ENCODE measurements at regions not wholly inside any gene's neighbourhood (a gene's known extent, or its start where the extent isn't known, plus 50 kb on each side); places are given as distances from the start of the nearest gene placed in this dataset.

GRCh38 chr3:72698154-72698917 lies 149.9 kb downstream of the SHQ1 start:
- no peak overlapping the region for H3K4me3 ChIP-seq (ENCODE audit: low read length)

GRCh38 chr3:72697717-72698116 lies 150.5 kb downstream of the SHQ1 start:
- H3K4me1 ChIP-seq (ENCODE audit: low read length): no peaks in the 10 kb centered on the region
- no peak overlapping the region for H3K4me2 ChIP-seq (ENCODE audit: low read depth, low read length, poor library complexity, severe bottlenecking)
- H3K9ac ChIP-seq (ENCODE audit: low read length): no peak overlapping the region
- H3K4me3 ChIP-seq (ENCODE audit: low read length): no peak overlapping the region
- no peaks in the 10 kb centered on the region for H4K20me1 ChIP-seq (ENCODE audit: insufficient read depth, low read depth, low read length)
- H3K27ac ChIP-seq (ENCODE audit: low read length): no peak overlapping the region
- H3K27me3 ChIP-seq (ENCODE audit: low read length): no peaks in the 10 kb centered on the region
- H3K79me2 ChIP-seq (ENCODE audit: low read length): no peaks in the 10 kb centered on the region
- no peaks in the 10 kb centered on the region for H3K9me2 ChIP-seq (replicated peaks; ENCODE audit: insufficient read depth, low read length)
- DNase-seq: no peak
- no peak overlapping the region for H2AFZ ChIP-seq (ENCODE audit: low read length)
- H3K36me3 ChIP-seq (ENCODE audit: insufficient read depth, low read length): no peaks in the 10 kb centered on the region
- no peaks in the 10 kb centered on the region for H3K9me3 ChIP-seq (ENCODE audit: low read length)

More at GRCh38 chr3:72698154-72698917, 149.9 kb downstream of the SHQ1 start:
- Histone ChIP-seq H3K9me3 (ENCODE audit: low read length) (no peaks in the 10 kb centered on the region), H3K9ac (ENCODE audit: low read length) (no peak overlapping the region), H3K4me1 (ENCODE audit: low read length) (no peaks in the 10 kb centered on the region), H3K27ac (ENCODE audit: low read length) (no peak overlapping the region), H3K9me2 (replicated peaks; ENCODE audit: insufficient read depth, low read length) (no peaks in the 10 kb centered on the region), H3K36me3 (ENCODE audit: insufficient read depth, low read length) (no peaks in the 10 kb centered on the region), H3K4me2 (ENCODE audit: low read depth, low read length, poor library complexity, severe bottlenecking) (no peak overlapping the region), H2AFZ (ENCODE audit: low read length) (no peak overlapping the region), H4K20me1 (ENCODE audit: insufficient read depth, low read depth, low read length) (no peaks in the 10 kb centered on the region), H3K27me3 (ENCODE audit: low read length) (no peaks in the 10 kb centered on the region), H3K79me2 (ENCODE audit: low read length) (no peaks in the 10 kb centered on the region)
- no peak for DNase-seq

GRCh38 chr3:72696815-72697214 lies 151.4 kb downstream of the SHQ1 start:
- Histone ChIP-seq H3K9ac (ENCODE audit: low read length) (no peak overlapping the region), H3K36me3 (ENCODE audit: insufficient read depth, low read length) (no peaks in the 10 kb centered on the region), H2AFZ (ENCODE audit: low read length) (no peak overlapping the region), H3K4me2 (ENCODE audit: low read depth, low read length, poor library complexity, severe bottlenecking) (no peak overlapping the region), H3K9me2 (replicated peaks; ENCODE audit: insufficient read depth, low read length) (no peaks in the 10 kb centered on the region), H3K79me2 (ENCODE audit: low read length) (no peaks in the 10 kb centered on the region), H3K4me3 (ENCODE audit: low read length) (no peak overlapping the region), H4K20me1 (ENCODE audit: insufficient read depth, low read depth, low read length) (no peaks in the 10 kb centered on the region), H3K27ac (ENCODE audit: low read length) (no peak overlapping the region), H3K27me3 (ENCODE audit: low read length) (no peaks in the 10 kb centered on the region), H3K9me3 (ENCODE audit: low read length) (no peaks in the 10 kb centered on the region), H3K4me1 (ENCODE audit: low read length) (no peaks in the 10 kb centered on the region)
- DNase-seq: no peak

GRCh38 chr3:72694398-72694797 lies 153.8 kb downstream of the SHQ1 start:
- Histone ChIP-seq H3K9ac (ENCODE audit: low read length) (no peak overlapping the region), H3K79me2 (ENCODE audit: low read length) (no peaks in the 10 kb centered on the region), H3K4me2 (ENCODE audit: low read depth, low read length, poor library complexity, severe bottlenecking) (no peak overlapping the region), H3K27me3 (ENCODE audit: low read length) (no peaks in the 10 kb centered on the region), H3K9me3 (ENCODE audit: low read length) (no peaks in the 10 kb centered on the region), H4K20me1 (ENCODE audit: insufficient read depth, low read depth, low read length) (no peaks in the 10 kb centered on the region), H3K4me1 (ENCODE audit: low read length) (no peaks in the 10 kb centered on the region), H3K36me3 (ENCODE audit: insufficient read depth, low read length) (no peaks in the 10 kb centered on the region), H3K27ac (ENCODE audit: low read length) (no peak overlapping the region), H2AFZ (ENCODE audit: low read length) (no peak overlapping the region), H3K9me2 (replicated peaks; ENCODE audit: insufficient read depth, low read length) (no peaks in the 10 kb centered on the region), H3K4me3 (ENCODE audit: low read length) (no peak overlapping the region)
- DNase-seq: no peak

GRCh38 chr3:72692990-72693389 lies 155.3 kb downstream of the SHQ1 start:
- Histone ChIP-seq H3K9ac (ENCODE audit: low read length) (no peak overlapping the region), H3K4me1 (ENCODE audit: low read length) (no peaks in the 10 kb centered on the region)

GRCh38 chr3:72690629-72691028 lies 157.6 kb downstream of the SHQ1 start:
- H3K27me3 ChIP-seq (ENCODE audit: low read length): no peaks in the 10 kb centered on the region
- no peak overlapping the region for H3K4me3 ChIP-seq (ENCODE audit: low read length)
- no peaks in the 10 kb centered on the region for H3K9me2 ChIP-seq (replicated peaks; ENCODE audit: insufficient read depth, low read length)
- no peak for DNase-seq
- no peak overlapping the region for H3K9ac ChIP-seq (ENCODE audit: low read length)
- no peak overlapping the region for H3K4me2 ChIP-seq (ENCODE audit: low read depth, low read length, poor library complexity, severe bottlenecking)
- no peaks in the 10 kb centered on the region for H3K36me3 ChIP-seq (ENCODE audit: insufficient read depth, low read length)
- H2AFZ ChIP-seq (ENCODE audit: low read length): no peak overlapping the region
- H4K20me1 ChIP-seq (ENCODE audit: insufficient read depth, low read depth, low read length): no peaks in the 10 kb centered on the region
- no peaks in the 10 kb centered on the region for H3K4me1 ChIP-seq (ENCODE audit: low read length)
- no peak overlapping the region for H3K27ac ChIP-seq (ENCODE audit: low read length)
- H3K9me3 ChIP-seq (ENCODE audit: low read length): no peaks in the 10 kb centered on the region
- H3K79me2 ChIP-seq (ENCODE audit: low read length): no peaks in the 10 kb centered on the region

More at GRCh38 chr3:72692990-72693389, 155.3 kb downstream of the SHQ1 start:
- Histone ChIP-seq H2AFZ (ENCODE audit: low read length) (no peak overlapping the region), H3K36me3 (ENCODE audit: insufficient read depth, low read length) (no peaks in the 10 kb centered on the region), H3K4me3 (ENCODE audit: low read length) (no peak overlapping the region), H3K79me2 (ENCODE audit: low read length) (no peaks in the 10 kb centered on the region), H3K9me2 (replicated peaks; ENCODE audit: insufficient read depth, low read length) (no peaks in the 10 kb centered on the region), H3K4me2 (ENCODE audit: low read depth, low read length, poor library complexity, severe bottlenecking) (no peak overlapping the region), H3K27me3 (ENCODE audit: low read length) (no peaks in the 10 kb centered on the region), H3K9me3 (ENCODE audit: low read length) (no peaks in the 10 kb centered on the region), H4K20me1 (ENCODE audit: insufficient read depth, low read depth, low read length) (no peaks in the 10 kb centered on the region), H3K27ac (ENCODE audit: low read length) (no peak overlapping the region)
- no peak for DNase-seq

- Histone ChIP-seq H4K20me1 (ENCODE audit: insufficient read depth, low read depth, low read length) (no peaks in the 10 kb centered on the region; the same call in 1 of the 2 replicates), H3K4me1 (ENCODE audit: low read length) (no peaks in the 10 kb centered on the region), H3K36me3 (ENCODE audit: insufficient read depth, low read length) (no peaks in the 10 kb centered on the region), H3K9me2 (replicated peaks; ENCODE audit: insufficient read depth, low read length) (no peaks in the 10 kb centered on the region), H3K27me3 (ENCODE audit: low read length) (no peaks in the 10 kb centered on the region), H2AFZ (ENCODE audit: low read length) (no peak overlapping the region), H3K27ac (ENCODE audit: low read length) (no peak overlapping the region), H3K4me2 (ENCODE audit: low read depth, low read length, poor library complexity, severe bottlenecking) (no peak overlapping the region), H3K9me3 (ENCODE audit: low read length) (no peaks in the 10 kb centered on the region), H3K9ac (ENCODE audit: low read length) (no peak overlapping the region), H3K4me3 (ENCODE audit: low read length) (no peak overlapping the region), H3K79me2 (ENCODE audit: low read length) (no peaks in the 10 kb centered on the region)
- no peak for DNase-seq
Observed at GRCh38 chr3:72682936-72683452, 165.3 kb downstream of the SHQ1 start.

- Histone ChIP-seq H3K79me2 (ENCODE audit: low read length) (no peaks in the 10 kb centered on the region), H3K9ac (ENCODE audit: low read length) (no peak overlapping the region), H3K4me1 (ENCODE audit: low read length) (no peaks in the 10 kb centered on the region), H3K4me2 (ENCODE audit: low read depth, low read length, poor library complexity, severe bottlenecking) (no peak overlapping the region), H4K20me1 (ENCODE audit: insufficient read depth, low read depth, low read length) (no peaks in the 10 kb centered on the region; the same call in 1 of the 2 replicates), H3K4me3 (ENCODE audit: low read length) (no peak overlapping the region), H3K9me3 (ENCODE audit: low read length) (no peaks in the 10 kb centered on the region), H3K36me3 (ENCODE audit: insufficient read depth, low read length) (no peaks in the 10 kb centered on the region), H3K9me2 (replicated peaks; ENCODE audit: insufficient read depth, low read length) (no peaks in the 10 kb centered on the region), H2AFZ (ENCODE audit: low read length) (no peak overlapping the region), H3K27me3 (ENCODE audit: low read length) (no peaks in the 10 kb centered on the region), H3K27ac (ENCODE audit: low read length) (no peak overlapping the region)
- no peak for DNase-seq
Observed at GRCh38 chr3:72681598-72681997, 166.6 kb downstream of the SHQ1 start.
